GM12801 (cell line): ENCODE measurements at regions not wholly inside any gene's neighbourhood (a gene's known extent, or its start where the extent isn't known, plus 50 kb on each side); places are given as distances from the start of the nearest gene placed in this dataset.

ENCODE experiments used
- CTCF ChIP-seq: IDR thresholded peaks from one replicate; pipeline ENCODE4 v1.5.1; 2011; ENCODE audit warnings: control low read depth; ENCODE audit not compliant: insufficient read length; ENCODE audit errors: extremely low read depth

- no peak for TF ChIP-seq CTCF
These were observed 113.2 kb upstream of the GPR26 start for GRCh38 chr10:123552760-123553554.

GRCh38 chr10:123553810-123554430 lies 112.2 kb upstream of the GPR26 start:
- no peak for TF ChIP-seq CTCF

GRCh38 chr10:123554656-123555055 lies 111.5 kb upstream of the GPR26 start:
- TF ChIP-seq CTCF = no peak

- no peak for TF ChIP-seq CTCF
These were observed 110.5 kb upstream of the GPR26 start for GRCh38 chr10:123555616-123556015.

GRCh38 chr10:123556049-123556448 lies 110.1 kb upstream of the GPR26 start:
- no peak for TF ChIP-seq CTCF

- no peak for TF ChIP-seq CTCF
These were observed 109.4 kb upstream of the GPR26 start for GRCh38 chr10:123556736-123557135.

GRCh38 chr10:123557366-123558108 lies 108.6 kb upstream of the GPR26 start:
- TF ChIP-seq CTCF = no peak
